ENCODE measurements at regions not wholly inside any gene's neighbourhood (a gene's known extent, or its start where the extent isn't known, plus 50 kb on each side); places are given as distances from the start of the nearest gene placed in this dataset.

- Histone ChIP-seq H3K36me3 (no peaks in the 10 kb centered on the region), H3K27me3 (replicated peaks in 1 of 7) (no peaks in the 10 kb centered on the region), H3K27ac (no peak overlapping the region), H3K4me3 (no peak overlapping the region), H3K9me3 (peaks cover 0 to 4% (median 0%) of the 10 kb centered on the region in 8 donors), H3K4me1 (no peaks in the 10 kb centered on the region)
- no peak for DNase-seq
- TF ChIP-seq CTCF (IDR thresholded peaks at IDR 0.05 in 8 of 11, conservative IDR thresholded peaks at IDR 0.05 in 3 of 11) (no peak), POLR2AphosphoS5 (IDR thresholded peaks at IDR 0.05) (no peak), POLR2A (IDR thresholded peaks at IDR 0.05) (no peak)
- intact Hi-C loops (cut with DNase I; ENCODE audit: low total_unique reads) = no loop called here
Measured at GRCh38 chr4:127545271-127545670, 87.5 kb upstream of the INTU start.

DNA sequence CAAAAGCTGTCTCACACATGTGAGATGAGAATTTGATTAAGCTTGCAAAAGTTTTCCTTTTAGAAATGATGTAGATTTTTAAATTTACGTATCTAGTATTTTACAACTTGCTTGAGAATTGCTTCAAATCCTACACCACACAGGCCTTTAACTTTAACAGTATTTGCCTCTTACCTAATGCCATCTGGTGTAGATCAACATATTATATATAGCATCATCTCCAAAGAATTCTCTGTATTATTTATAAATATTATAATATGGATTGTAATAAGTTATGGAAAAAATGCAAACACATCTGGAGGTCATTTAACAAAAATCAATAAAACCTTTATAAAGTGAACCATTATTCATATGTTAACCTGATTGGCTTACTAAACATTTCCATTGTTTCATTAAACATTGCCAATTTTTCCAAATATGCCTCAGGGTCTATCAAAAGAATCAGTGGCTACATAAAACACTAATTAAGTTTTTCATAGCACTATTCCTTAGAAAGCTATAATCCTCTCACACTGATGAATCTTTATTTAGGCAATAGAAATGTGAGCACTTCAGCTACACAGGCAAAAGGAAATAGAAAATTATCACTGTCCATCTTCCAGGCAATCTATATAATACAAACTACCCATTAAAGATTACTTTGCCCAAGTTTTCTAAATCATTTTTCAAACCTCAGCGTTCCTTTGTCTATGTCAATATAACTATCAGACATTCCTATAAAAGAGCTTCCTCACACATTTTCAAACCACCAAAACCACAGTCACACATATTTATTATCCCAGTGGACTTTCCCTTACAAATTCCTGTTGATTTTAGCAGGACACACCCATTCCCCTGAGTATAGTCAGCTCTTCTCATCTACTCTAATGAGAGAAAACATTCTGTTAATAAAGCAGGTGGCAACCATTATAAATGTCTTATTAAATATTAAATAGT lies 83.5 kb upstream of the INTU start:
- DNase-seq = no peak
- no peak overlapping the region for H3K4me3 ChIP-seq
- WGBS, 5 donors = 81 to 89% (median 85%) methylated on average over 2 of the region's 2 CpGs
- H3K4me1 ChIP-seq = no peaks in the 10 kb centered on the region
- H3K27ac ChIP-seq = no peak overlapping the region
- TF ChIP-seq POLR2A (IDR thresholded peaks at IDR 0.05) = no peak
- no peak for TF ChIP-seq CTCF (IDR thresholded peaks at IDR 0.05 in 8 of 11, conservative IDR thresholded peaks at IDR 0.05 in 3 of 11)
- no peak for TF ChIP-seq POLR2AphosphoS5 (IDR thresholded peaks at IDR 0.05)
- H3K27me3 ChIP-seq (replicated peaks in 1 of 7) = no peaks in the 10 kb centered on the region
- H3K9me3 ChIP-seq = peaks cover 0 to 12% (median 2%) of the 10 kb centered on the region in 8 donors
- intact Hi-C loops (cut with DNase I; ENCODE audit: low total_unique reads) = no loop called here
- no peaks in the 10 kb centered on the region for H3K36me3 ChIP-seq

GRCh38 chr4:127555106-127555505 lies 77.7 kb upstream of the INTU start:
- intact Hi-C loops (cut with DNase I; ENCODE audit: low total_unique reads) = no loop called here
- H3K27me3 ChIP-seq (replicated peaks in 1 of 7) = no peaks in the 10 kb centered on the region
- peaks cover 0 to 9% (median 2%) of the 10 kb centered on the region in 8 donors for H3K9me3 ChIP-seq
- H3K36me3 ChIP-seq = no peaks in the 10 kb centered on the region
- no peak overlapping the region for H3K27ac ChIP-seq
- WGBS, 5 donors = 58 to 86% (median 76%) methylated on average over 1 of the region's 1 CpG
- H3K4me3 ChIP-seq = no peak overlapping the region
- no peak for DNase-seq
- TF ChIP-seq CTCF (IDR thresholded peaks at IDR 0.05 in 8 of 11, conservative IDR thresholded peaks at IDR 0.05 in 3 of 11) (no peak), POLR2AphosphoS5 (IDR thresholded peaks at IDR 0.05) (no peak), POLR2A (IDR thresholded peaks at IDR 0.05) (no peak)
- no peaks in the 10 kb centered on the region for H3K4me1 ChIP-seq

DNA sequence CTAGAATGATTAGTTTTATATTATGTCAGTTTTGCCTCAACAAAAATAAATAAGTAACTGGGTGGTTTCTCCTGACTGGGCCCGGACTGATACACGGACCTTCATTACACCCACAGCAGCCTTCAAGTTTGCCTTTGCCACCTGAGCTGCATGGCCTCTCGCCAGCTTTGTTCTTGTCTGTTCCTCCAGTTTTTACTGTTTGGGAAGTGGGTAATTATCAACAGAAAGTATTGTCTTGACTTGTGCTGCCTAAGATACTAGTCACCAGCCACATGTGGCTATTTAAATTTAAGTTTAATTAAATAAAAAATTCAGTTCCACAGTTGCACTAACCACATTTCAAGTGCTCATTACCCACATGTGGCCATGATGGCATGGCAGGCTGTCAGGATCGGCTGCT lies 74.7 kb upstream of the INTU start:
- Histone ChIP-seq H3K4me1 (no peaks in the 10 kb centered on the region), H3K27me3 (replicated peaks in 1 of 7) (no peaks in the 10 kb centered on the region), H3K4me3 (no peak overlapping the region), H3K27ac (no peak overlapping the region), H3K9me3 (no peaks in the 10 kb centered on the region), H3K36me3 (no peaks in the 10 kb centered on the region)
- intact Hi-C loops (cut with DNase I; ENCODE audit: low total_unique reads) = no loop called here
- no peak for DNase-seq
- WGBS, 5 donors = 83 to 93% (median 92%) methylated on average over 4 of the region's 4 CpGs
- TF ChIP-seq POLR2AphosphoS5 (IDR thresholded peaks at IDR 0.05) (no peak), POLR2A (IDR thresholded peaks at IDR 0.05) (no peak), CTCF (IDR thresholded peaks at IDR 0.05 in 8 of 11, conservative IDR thresholded peaks at IDR 0.05 in 3 of 11) (no peak)

All from spleen (tissue), 11 donors.